ENCODE measurements at regions not wholly inside any gene's neighbourhood (a gene's known extent, or its start where the extent isn't known, plus 50 kb on each side); places are given as distances from the start of the nearest gene placed in this dataset.

DNA sequence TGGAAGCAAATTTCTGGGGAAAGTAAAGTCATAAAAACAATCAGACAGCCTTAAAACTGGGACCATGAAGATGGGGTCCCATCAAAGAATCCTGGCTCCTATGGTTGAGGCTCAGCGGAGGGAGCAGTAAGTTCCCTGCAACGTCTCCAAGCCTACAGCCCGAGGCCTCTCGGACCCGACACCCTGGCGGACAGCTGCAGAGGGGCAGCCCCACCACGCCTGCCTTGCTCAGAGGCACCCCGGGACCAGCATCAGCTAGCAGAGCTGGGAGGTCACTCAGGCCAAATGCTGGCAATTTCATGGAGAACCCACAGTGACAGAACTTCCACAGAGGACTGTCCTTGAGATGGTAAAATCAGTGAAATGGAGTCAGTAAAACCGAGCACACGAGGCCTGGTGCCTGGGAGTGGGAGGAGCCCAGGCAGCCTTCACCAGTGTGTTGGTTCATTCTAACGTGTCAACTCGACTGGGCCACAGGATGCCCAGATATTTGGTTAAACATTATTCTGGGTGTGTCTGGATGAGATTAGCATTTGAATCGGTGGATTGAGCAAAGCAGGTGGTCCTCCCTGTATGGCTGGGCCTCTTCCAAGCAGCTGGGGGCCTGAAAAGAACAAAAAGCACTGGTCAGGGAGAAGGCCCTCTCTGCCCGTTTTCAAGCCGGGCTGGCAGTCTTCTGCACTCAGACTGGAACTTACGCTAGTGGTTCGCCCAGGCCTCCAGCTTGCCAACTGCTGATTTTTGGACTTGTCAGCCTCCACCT is 96.2 kb upstream of the INSIG1 start:
- DNase-seq (ENCODE audit: insufficient read length, low spot score) (no peak), FAIRE-seq (no peak)

DNA sequence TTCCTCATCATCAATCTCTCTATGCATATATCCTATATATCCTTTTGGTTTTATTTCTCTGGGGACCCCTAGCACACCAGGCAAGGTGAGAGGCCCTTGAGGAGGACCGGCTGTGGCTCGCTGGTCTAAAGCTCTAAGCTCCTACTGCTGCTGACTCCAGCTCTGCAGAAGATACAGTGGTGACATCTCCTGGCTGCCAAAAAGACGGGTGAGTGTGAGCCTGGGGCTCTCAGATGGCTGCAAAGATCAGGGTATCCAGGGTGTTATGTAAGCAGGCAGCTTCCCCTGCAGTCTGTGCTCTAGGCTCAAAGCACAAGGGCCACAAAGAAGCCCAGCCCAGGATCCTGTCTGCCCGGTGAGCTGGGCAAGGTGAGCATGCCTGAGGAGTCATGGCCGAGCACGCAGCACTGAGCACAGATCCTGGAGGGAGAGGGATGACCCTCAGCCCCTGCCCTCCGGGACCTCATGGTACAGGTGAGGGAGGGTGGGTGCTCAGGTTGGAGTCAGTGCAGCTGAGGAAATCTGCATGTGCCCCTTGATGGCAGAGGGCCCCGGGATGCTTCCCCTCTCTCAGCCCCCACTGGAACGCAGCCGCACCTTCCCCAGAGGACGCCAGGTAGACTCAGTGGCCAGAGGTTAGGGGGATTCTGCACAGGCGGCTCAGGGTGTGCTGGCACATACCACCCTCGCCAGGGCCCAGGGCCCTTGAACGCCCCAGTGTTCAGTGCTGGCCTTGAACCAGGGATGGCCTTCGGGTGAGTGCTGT is 95.4 kb upstream of the INSIG1 start:
- FAIRE-seq (no peak), DNase-seq (ENCODE audit: insufficient read length, low spot score) (no peak)

DNA sequence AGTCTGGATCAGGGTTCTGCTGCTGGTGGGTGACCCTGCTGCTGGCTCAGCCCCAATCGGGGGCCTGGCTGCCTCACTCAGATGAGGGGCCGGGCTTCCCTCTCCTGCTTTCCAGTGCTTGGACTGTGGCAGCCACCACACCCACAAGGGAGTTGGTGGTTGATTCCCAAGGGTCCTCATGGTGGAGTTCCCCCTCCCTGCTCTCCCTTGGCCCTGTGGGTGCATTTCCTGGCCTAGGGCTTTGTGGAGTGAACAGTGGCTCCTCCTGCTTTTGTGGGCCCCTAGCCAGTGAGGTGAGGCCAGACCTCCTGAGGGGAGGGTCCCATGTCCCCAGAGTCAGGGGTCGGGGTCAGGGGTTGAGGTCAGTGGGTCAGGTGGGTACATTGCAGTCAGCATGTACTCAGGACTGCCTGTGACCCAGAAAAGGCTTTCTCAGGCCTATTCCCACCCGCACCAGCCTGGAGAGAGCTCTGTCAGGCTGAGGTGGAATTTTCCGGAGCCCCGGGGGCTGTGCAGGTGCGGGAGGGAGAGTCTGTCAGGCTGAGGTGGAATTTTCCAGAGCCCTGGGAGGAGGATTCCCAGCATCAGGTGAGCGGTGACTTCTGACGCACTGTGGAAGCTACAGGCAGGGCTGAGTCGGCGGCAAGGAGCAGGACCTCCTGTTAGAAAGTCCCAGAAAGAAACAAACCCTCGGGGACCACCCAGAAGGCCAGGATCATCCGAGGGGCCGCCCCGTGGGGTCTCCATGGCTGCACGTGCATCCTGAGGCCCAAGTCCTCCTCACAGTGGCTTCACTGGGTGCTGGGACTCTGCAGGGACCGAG is 94.4 kb upstream of the INSIG1 start:
- no peak for DNase-seq (ENCODE audit: insufficient read length, low spot score)
- no peak for FAIRE-seq

DNA sequence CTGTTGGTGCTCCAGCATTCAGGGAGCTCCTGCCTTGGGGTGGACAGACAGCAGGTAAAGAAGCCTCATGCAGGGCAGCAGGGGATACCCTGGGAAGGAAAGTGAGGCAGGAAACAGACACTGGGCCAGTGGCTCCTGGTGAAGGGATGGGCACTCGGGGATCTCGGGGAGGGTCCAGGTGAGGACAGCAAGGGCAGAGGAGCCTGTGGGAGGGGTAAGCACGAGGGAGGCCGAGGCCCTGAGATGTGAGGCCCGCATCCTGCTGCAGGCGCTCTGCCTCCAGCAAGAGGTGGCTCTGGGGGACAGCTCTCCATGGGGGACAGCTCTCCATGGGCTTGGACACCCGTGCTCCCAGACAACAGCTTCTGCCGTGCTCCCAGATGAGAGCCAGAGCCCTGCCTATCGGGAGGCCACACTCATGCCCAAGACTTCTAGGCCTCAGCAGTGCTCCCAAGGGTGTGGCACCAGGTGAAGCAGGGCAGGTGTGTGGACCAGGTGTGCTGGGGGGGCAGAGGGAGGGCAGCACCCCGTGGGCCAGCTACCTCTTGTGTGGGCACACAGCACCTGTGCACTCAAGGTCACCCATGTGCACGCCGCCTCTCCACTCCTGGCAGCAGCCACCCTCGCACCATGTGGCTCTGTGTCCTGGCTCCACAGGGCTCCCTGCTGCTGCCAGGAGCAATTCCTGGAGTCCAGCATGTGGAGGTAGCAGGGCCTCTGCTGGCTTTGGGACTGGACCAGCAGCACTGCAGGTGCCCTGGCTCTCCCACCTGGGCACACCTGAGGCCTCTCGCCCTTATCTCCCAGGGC is 93.6 kb upstream of the INSIG1 start:
- FAIRE-seq, result no peak
- DNase-seq (ENCODE audit: insufficient read length, low spot score), result no peak

GRCh38 chr7:155204744-155205367 is 92.8 kb upstream of the INSIG1 start:
- FAIRE-seq (no peak), DNase-seq (ENCODE audit: insufficient read length, low spot score) (no peak)

- FAIRE-seq (peak; percentile 83), DNase-seq (ENCODE audit: insufficient read length, low spot score) (peak; percentile 82)
Measured at GRCh38 chr7:155205368-155206317, 92.0 kb upstream of the INSIG1 start.

GRCh38 chr7:155206318-155207020 is 91.2 kb upstream of the INSIG1 start:
- peak; percentile 37 for DNase-seq (ENCODE audit: insufficient read length, low spot score)
- FAIRE-seq, result peak; percentile 35

DNA sequence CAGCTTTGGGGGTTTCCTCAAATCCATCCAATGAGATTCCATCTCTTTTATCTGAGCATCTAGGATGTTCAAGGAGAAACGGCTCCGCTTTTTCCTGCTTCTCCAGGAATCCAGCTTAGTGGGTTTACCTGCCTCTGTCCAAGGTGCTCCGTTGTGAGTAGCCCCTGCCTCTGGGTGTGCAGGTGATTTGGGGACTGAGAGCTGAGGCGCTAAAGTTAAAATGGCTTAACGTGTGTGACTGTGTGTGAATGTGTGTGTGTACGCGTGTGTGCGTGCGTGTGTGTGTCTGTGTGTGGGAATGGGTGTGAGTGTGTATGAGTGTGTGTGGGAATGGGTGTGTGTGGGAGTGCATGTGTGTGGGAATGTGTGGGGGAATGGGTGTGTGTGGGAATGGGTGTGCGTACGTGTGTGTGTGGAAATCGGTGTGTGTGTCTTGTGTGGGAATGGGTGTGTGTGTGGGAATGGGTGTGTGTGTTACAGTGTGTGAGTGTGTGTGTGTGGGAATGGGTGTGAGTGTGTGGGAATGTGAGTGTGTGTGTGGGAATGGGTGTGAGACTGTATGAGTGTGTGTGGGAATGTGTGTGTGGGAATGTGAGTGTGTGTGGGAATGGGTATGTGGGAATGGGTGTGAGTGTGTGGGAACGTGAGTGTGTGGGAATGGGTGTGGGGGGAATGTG is 90.2 kb upstream of the INSIG1 start:
- FAIRE-seq (no peak), DNase-seq (ENCODE audit: insufficient read length, low spot score) (no peak)

DNA sequence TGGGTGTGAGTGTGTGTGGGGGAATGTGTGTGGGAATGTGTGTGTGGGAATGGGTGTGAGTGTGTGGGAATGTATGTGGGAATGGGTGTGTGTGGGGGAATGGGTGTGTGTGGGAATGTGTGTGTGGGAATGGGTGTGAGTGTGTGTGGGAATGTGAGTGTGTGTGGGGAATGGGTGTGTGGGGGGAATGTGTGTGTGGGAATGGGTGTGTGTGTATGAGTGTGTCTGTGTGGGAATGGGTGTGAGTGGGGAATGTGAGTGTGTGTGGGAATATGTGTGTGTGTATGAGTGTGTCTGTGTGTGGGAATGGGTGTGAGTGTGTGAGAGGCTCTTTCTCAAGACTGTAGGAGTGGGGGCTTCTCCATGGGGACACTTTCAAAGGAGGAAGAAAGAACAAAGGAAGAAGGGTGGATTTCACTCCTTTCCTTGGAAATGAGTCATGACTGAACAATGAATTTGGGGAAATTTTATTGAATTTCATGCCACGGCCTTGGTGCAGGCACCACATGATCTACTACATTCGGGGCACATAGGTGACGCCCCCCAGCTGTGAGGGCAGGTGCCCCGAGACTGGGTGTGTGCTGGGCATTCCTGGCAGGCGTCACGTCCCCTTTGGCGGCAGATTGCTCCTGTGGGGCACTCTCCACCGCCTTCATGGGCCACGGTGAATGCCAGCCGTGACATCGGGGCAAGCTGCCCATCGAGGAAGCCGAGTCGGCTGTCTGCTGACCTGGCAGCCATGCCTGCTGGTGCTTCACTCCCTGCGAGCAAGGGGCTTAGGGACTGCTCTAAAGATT is 88.8 kb upstream of the INSIG1 start:
- no peak for FAIRE-seq
- DNase-seq (ENCODE audit: insufficient read length, low spot score), result no peak

- FAIRE-seq (no peak), DNase-seq (ENCODE audit: insufficient read length, low spot score) (no peak)
Measured at GRCh38 chr7:155209478-155210319, 88.0 kb upstream of the INSIG1 start.

- FAIRE-seq, result no peak
Measured at GRCh38 chr7:155210356-155210755, 87.3 kb upstream of the INSIG1 start.

DNA sequence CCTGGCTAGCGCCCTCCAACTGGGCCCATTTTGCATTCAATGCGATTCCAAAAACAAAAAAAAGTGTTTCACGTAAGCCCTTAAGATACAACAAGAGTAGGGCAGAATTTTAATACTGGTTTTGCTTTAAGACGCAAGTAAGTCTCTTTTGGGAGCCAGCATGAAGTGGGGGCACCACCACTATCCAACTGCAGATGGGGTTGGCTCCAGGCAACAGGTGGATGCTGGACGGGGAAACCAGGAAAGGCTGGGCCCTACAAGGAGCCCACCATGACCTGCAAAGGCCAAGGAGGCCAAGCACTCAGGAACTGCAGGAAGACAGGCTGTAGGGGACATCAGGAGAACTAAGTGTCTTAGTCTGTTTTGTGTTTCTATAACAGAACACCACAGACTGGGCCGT is 86.5 kb upstream of the INSIG1 start:
- DNase-seq (ENCODE audit: insufficient read length, low spot score), result no peak
- FAIRE-seq, result no peak

More at GRCh38 chr7:155210356-155210755, 87.3 kb upstream of the INSIG1 start:
- DNase-seq (ENCODE audit: insufficient read length, low spot score), result no peak

DNA sequence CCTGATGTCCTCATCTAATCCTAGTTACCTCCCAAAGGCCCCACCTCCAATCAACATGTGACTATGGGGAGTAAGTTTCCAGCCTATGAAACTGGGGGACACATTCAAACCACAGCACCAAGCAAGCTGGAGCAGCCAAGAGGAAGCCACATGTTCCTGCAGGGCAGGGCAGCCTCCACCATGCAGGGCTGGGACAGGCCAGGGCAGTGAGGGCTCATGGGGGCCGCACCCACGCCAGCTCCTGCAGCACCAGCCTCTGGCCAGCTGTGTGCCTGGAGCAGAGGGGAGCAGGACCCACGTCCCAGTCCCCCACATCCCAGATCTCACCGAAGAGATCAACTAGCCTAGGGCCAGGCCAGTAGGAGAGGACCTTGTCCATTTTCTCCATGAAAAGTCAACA is 85.9 kb upstream of the INSIG1 start:
- no peak for DNase-seq (ENCODE audit: insufficient read length, low spot score)
- FAIRE-seq, result no peak

- FAIRE-seq, result no peak
Measured at GRCh38 chr7:155212301-155213015, 85.2 kb upstream of the INSIG1 start.

GRCh38 chr7:155213385-155213784 is 84.3 kb upstream of the INSIG1 start:
- FAIRE-seq (no peak), DNase-seq (ENCODE audit: insufficient read length, low spot score) (no peak)

More at GRCh38 chr7:155212301-155213015, 85.2 kb upstream of the INSIG1 start:
- no peak for DNase-seq (ENCODE audit: insufficient read length, low spot score)

All from GM19239 (cell line).